ENCODE measurements at regions not wholly inside any gene's neighbourhood (a gene's known extent, or its start where the extent isn't known, plus 50 kb on each side); places are given as distances from the start of the nearest gene placed in this dataset.
"Not testable (repeated sequence)": the region's sequence is repeated elsewhere in the genome, so short reads cannot be mapped to it uniquely, and the experiment has no call there.

DNA sequence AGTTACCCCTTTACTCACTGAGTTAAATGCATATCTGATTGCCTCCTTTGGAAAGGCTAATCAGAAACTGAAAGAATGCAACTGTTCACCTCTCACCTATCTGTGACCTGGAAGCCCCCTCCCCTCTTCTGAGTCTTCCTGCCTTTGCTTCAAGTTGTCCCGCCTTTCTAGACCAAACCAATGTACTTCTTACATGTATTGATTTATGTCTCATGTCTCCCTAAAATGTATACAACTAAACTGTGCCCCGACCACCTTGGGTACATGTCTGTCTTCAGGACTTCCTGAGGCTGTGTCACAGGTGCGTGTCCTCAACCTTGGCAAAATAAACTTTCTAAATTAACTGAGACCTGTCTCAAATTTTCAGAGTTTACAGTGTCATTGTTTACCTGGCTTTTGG is 1167.2 kb downstream of the TAF11L14 start:
- not testable (repeated sequence) for TF ChIP-seq CTCF, POLR2A (IDR thresholded peaks at IDR 0.05)

Measured in body of pancreas (tissue), 4 donors.